OCI-LY1 (cell line): ENCODE measurements at regions not wholly inside any gene's neighbourhood (a gene's known extent, or its start where the extent isn't known, plus 50 kb on each side); places are given as distances from the start of the nearest gene placed in this dataset.

Source experiments
- EZH2 ChIP-seq: fragments of 200-600 bp; sonication (generic), shearing (Covaris generic); IDR thresholded peaks from 2 replicates; pipeline ENCODE4 v1.8.0; 2017; ENCODE audit warnings: borderline replicate concordance, mixed run types, mild to moderate bottlenecking, antibody characterized with exemption, low read length, moderate library complexity, mixed read lengths
- TF ChIP-seq, protein P1 (sequence below): fragments of 200-600 bp; sonication (generic), shearing (Covaris generic); IDR thresholded peaks from 2 replicates; pipeline ENCODE4 v1.5.1; 2017; ENCODE audit warnings: mild to moderate bottlenecking, antibody characterized with exemption, low read length, moderate library complexity, mixed read lengths

DNA sequence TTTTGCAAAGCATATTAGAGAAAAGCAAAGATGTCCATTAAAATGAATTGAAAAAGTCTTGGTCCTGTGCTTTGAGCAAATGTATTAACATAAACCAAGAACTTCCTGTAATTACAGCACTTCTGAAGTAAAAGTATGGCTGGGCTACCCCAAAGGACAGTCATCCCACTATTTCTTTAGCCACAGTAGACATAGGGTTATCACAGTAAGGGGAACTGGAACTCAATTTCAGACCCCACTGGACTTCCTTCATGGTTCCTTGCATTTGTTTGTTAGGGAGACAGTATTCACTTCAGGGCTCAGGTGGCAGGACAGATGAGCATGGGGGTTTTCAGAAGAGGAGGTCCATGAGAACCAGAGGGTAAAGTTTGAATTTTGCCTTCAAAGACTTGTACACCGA lies 203.1 kb upstream of the PDE1C start:
- TF ChIP-seq, protein P1, sequence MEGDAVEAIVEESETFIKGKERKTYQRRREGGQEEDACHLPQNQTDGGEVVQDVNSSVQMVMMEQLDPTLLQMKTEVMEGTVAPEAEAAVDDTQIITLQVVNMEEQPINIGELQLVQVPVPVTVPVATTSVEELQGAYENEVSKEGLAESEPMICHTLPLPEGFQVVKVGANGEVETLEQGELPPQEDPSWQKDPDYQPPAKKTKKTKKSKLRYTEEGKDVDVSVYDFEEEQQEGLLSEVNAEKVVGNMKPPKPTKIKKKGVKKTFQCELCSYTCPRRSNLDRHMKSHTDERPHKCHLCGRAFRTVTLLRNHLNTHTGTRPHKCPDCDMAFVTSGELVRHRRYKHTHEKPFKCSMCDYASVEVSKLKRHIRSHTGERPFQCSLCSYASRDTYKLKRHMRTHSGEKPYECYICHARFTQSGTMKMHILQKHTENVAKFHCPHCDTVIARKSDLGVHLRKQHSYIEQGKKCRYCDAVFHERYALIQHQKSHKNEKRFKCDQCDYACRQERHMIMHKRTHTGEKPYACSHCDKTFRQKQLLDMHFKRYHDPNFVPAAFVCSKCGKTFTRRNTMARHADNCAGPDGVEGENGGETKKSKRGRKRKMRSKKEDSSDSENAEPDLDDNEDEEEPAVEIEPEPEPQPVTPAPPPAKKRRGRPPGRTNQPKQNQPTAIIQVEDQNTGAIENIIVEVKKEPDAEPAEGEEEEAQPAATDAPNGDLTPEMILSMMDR: no peak
- no peak for TF ChIP-seq EZH2
